Upper lobe of right lung (tissue), 1 donor: ENCODE measurements at regions not wholly inside any gene's neighbourhood (a gene's known extent, or its start where the extent isn't known, plus 50 kb on each side); places are given as distances from the start of the nearest gene placed in this dataset.
A peak's percentile ranks its signal among the peaks of the same experiment; 100 is the strongest.

Experiments used
- ATAC-seq: fragments of 200-7000 bp; cut with Tn5 transposase; one replicate; pipeline ENCODE4 v1.9.1; 2020; ENCODE audit warnings: mild to moderate bottlenecking, moderate library complexity
- DNase-seq: peaks from one replicate; pipeline ENCODE4 v3.0.0-alpha.2; 2020
- H3K27ac ChIP-seq: fragments of 200-600 bp; one replicate; pipeline ENCODE4 v1.8.0; 2022
- H3K27me3 ChIP-seq: fragments of 200-600 bp; one replicate; pipeline ENCODE4 v1.8.0; 2022; ENCODE audit warnings: mild to moderate bottlenecking
- H3K36me3 ChIP-seq: fragments of 200-600 bp; one replicate; pipeline ENCODE4 v1.8.0; 2022
- H3K4me1 ChIP-seq: fragments of 200-600 bp; one replicate; pipeline ENCODE4 v1.8.0; 2022
- H3K4me3 ChIP-seq: fragments of 200-600 bp; one replicate; pipeline ENCODE4 v1.8.0; 2022; ENCODE audit warnings: mild to moderate bottlenecking
- H3K9me3 ChIP-seq: fragments of 200-600 bp; one replicate; pipeline ENCODE4 v1.8.0; 2022
- CTCF ChIP-seq: fragments of 200-600 bp; IDR thresholded peaks from one replicate; pipeline ENCODE4 v1.8.0; 2022; ENCODE audit warnings: antibody characterized with exemption
- intact Hi-C: fragments of 100-400 bp; cut with DNase I; formaldehyde crosslinking; loops from one replicate; pipeline ENCODE4 v1.11.0; 2022
- donor health status: DM: no; HTN: yes; CAD: no; lungs with severe emphysema.

- Histone ChIP-seq H3K4me1 (no peaks in the 10 kb centered on the region), H3K27me3 (no peaks in the 10 kb centered on the region), H3K4me3 (no peak overlapping the region), H3K27ac (no peak overlapping the region), H3K36me3 (no peaks in the 10 kb centered on the region), H3K9me3 (no peaks in the 10 kb centered on the region)
- DNase-seq (no peak), ATAC-seq (no peak)
- intact Hi-C loops, result no loop called here
- no peak for TF ChIP-seq CTCF
These were observed 158.1 kb upstream of the ADRA1B start for GRCh38 chr5:159758189-159758588.

GRCh38 chr5:159759791-159760290 is 156.4 kb upstream of the ADRA1B start:
- intact Hi-C loops, result no loop called here
- Histone ChIP-seq H3K36me3 (no peaks in the 10 kb centered on the region), H3K4me1 (no peaks in the 10 kb centered on the region), H3K4me3 (no peak overlapping the region), H3K9me3 (no peaks in the 10 kb centered on the region), H3K27me3 (no peaks in the 10 kb centered on the region), H3K27ac (no peak overlapping the region)
- DNase-seq, result no peak
- no peak for ATAC-seq
- TF ChIP-seq CTCF, result no peak

GRCh38 chr5:159762921-159763320 is 153.4 kb upstream of the ADRA1B start:
- TF ChIP-seq CTCF, result no peak
- intact Hi-C loops, result no loop called here
- Histone ChIP-seq H3K27me3 (no peaks in the 10 kb centered on the region), H3K27ac (no peak overlapping the region), H3K4me1 (no peaks in the 10 kb centered on the region), H3K4me3 (no peak overlapping the region), H3K9me3 (no peaks in the 10 kb centered on the region), H3K36me3 (no peaks in the 10 kb centered on the region)
- DNase-seq (no peak), ATAC-seq (no peak)

GRCh38 chr5:159763562-159763961 is 152.7 kb upstream of the ADRA1B start:
- ATAC-seq, result peak; percentile 29
- Histone ChIP-seq H3K27ac (peak overlapping the region; percentile 2), H3K27me3 (no peaks in the 10 kb centered on the region), H3K9me3 (no peaks in the 10 kb centered on the region), H3K4me3 (no peak overlapping the region), H3K4me1 (no peaks in the 10 kb centered on the region), H3K36me3 (no peaks in the 10 kb centered on the region)
- intact Hi-C loops, result no loop called here
- no peak for DNase-seq
- no peak for TF ChIP-seq CTCF

GRCh38 chr5:159764283-159765134 is 151.8 kb upstream of the ADRA1B start:
- ATAC-seq, result peak; percentile 31
- Histone ChIP-seq H3K36me3 (no peaks in the 10 kb centered on the region), H3K27me3 (no peaks in the 10 kb centered on the region), H3K4me3 (no peak overlapping the region), H3K9me3 (no peaks in the 10 kb centered on the region), H3K27ac (peak overlapping the region; percentile 55), H3K4me1 (no peaks in the 10 kb centered on the region)
- no peak for DNase-seq
- intact Hi-C loops, result no loop called here
- TF ChIP-seq CTCF, result no peak
